HL-60/S4 treated with retinoic acid at 250 ng/mL for 4 days and 3 days (cell line): ENCODE measurements at regions not wholly inside any gene's neighbourhood (a gene's known extent, or its start where the extent isn't known, plus 50 kb on each side); places are given as distances from the start of the nearest gene placed in this dataset.
"Not testable (repeated sequence)": the region's sequence is repeated elsewhere in the genome, so short reads cannot be mapped to it uniquely, and the experiment has no call there.

Source experiments
- in situ Hi-C: fragments of 300-500 bp; cut with MboI; formaldehyde crosslinking; loops from 2 replicates; pipeline ENCODE4 v1.7.0; 2022; ENCODE audit warnings: low sequenced_read_pairs

- in situ Hi-C loops: no loop called here
These were observed 467.1 kb downstream of the SUCLG1 start for GRCh38 chr2:83991992-83992391.

GRCh38 chr2:83990636-83991035 is 468.4 kb downstream of the SUCLG1 start:
- in situ Hi-C loops: no loop called here

GRCh38 chr2:83976628-83977027 is 482.5 kb downstream of the SUCLG1 start:
- in situ Hi-C loops: not testable (repeated sequence)

DNA sequence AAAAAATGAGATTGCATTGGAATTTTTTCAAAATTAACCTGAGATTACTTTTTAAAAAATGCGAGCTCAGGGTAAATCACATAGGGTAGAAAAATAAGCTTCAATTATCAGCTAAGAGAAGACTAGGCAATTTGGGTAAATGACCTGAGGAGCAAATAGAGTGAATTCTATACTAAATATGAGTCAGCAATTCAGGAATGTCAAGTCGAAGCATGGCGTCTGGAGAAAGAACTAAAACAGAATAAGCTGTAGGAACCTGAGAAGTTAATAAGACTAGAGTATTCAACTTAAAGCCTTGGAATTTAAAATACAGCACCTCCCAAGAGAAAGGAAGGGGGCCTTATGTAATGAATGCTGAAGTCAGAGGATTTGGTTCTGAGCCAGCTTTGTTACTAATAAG is 487.0 kb downstream of the SUCLG1 start:
- in situ Hi-C loops: no loop called here

DNA sequence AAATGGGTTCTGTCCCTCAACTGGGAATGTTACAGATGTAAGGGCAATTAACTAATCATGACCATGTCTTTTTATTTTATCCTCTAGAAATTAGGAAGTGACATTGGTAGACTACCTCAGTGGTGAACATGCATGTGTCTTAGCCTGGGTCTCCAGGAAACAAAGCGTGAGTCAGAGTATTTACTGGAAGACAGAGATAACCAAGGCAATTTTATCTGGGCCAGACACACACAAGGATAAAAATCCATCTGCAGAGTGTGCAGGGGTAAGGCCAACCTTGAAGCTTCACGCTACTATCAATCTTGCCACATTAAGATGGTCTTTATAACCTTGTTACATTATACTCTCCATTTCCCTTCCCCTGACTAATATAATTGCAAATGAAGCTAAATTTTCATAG is 487.5 kb downstream of the SUCLG1 start:
- in situ Hi-C loops: no loop called here

DNA sequence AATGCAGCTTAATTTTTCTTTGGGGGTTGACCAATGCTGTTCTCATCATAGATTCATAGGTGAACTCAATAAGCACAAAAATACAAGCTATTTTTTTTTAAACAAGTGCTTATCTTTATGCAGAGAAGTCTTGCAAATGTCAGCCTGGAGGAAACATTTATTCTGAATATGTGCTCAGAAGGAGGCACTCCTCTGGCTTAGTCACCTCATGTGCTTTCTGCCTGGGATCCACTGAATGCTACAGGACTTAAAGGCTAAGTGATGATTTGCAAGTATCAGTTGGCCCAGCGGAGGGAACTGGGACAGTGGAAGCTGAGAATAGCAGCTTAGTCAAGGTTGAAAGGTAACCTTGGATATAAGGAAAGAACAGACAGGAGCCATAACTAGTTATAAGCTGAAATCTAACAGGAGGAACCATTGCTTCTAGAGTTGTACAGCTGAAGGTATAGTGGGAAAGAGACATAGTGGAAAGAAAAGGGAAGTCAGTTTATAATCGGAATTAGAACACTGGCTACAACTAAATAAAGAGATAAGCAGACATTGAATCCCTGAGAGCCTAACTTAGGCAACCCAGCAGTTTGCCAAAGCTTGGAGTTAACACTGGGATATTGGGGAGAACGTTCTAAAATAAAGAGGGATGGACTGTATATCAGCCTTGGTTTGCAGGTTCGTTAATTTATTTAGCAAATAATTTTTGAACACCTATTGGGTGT is 488.7 kb downstream of the SUCLG1 start:
- in situ Hi-C loops: no loop called here

- in situ Hi-C loops: no loop called here
These were observed 490.0 kb downstream of the SUCLG1 start for GRCh38 chr2:83969085-83969484.

GRCh38 chr2:83967854-83968253 is 491.2 kb downstream of the SUCLG1 start:
- in situ Hi-C loops: no loop called here

GRCh38 chr2:83966946-83967345 is 492.1 kb downstream of the SUCLG1 start:
- in situ Hi-C loops: not testable (repeated sequence)

DNA sequence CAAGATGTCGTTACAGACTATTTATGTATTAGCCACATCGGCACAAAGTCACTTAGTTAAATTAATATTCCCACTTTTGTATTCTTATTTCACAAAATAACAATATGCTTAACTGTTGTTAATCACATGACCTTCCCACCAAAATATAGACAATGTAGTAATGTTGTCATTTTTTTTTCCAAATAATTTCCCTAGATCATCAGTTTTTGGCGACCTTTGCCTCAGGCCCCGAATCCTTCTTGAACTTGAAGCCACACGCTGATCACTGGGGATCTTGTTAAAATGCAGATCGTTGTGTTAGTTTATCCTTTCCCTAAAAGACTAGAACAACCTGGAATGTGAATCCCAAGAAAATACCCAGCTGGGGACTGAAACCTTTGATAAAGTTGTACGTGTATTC is 497.6 kb downstream of the SUCLG1 start:
- in situ Hi-C loops: no loop called here

GRCh38 chr2:83960371-83960770 is 498.7 kb downstream of the SUCLG1 start:
- in situ Hi-C loops: no loop called here

DNA sequence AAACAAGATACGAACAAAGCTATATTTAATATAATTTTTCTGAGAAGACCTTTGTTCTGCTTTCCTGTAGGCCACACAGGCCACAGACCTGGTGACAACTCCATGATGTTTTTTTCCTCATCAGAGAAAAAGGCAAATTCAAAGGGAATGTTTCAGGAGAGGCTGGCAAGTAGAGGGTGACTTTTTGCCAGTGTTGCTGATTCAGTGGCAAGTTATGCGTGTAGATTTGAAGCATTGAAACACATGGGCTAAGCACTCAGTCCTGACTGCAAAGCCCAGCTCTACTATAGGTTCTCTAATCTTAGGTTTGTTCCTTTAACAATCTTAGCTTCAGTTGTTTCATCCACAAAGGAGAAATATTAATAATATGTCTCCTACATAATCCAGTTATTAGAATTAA is 499.8 kb downstream of the SUCLG1 start:
- in situ Hi-C loops: no loop called here

GRCh38 chr2:83956991-83957390 is 502.1 kb downstream of the SUCLG1 start:
- in situ Hi-C loops: no loop called here

- in situ Hi-C loops: no loop called here
These were observed 505.4 kb downstream of the SUCLG1 start for GRCh38 chr2:83953697-83954096.

DNA sequence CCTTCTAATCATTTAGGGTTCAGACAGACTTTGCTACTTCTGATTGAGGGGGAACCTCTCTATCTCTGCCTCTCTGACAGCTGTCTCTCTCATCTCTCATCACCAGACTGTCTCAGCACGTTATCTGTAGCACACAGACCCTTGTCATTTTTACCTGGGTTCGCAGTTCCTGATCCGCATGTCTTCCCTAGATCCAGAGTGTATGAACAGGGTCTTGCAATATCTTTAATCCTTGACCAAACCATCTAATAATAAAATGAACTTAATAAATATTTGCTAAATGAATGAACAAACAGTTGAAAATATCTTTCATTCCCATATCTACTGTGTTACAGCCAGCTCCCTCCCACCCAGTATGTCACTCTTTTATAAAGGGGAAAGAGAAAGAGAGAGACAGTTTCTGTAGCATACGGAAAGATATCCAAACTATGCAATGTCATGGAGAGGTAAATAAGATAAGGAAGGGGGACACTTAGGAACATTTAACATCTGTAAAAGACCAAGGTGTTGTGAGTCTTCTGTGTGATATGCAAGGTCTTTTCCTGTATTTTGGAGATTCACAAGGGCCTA is 507.6 kb downstream of the SUCLG1 start:
- in situ Hi-C loops: no loop called here

DNA sequence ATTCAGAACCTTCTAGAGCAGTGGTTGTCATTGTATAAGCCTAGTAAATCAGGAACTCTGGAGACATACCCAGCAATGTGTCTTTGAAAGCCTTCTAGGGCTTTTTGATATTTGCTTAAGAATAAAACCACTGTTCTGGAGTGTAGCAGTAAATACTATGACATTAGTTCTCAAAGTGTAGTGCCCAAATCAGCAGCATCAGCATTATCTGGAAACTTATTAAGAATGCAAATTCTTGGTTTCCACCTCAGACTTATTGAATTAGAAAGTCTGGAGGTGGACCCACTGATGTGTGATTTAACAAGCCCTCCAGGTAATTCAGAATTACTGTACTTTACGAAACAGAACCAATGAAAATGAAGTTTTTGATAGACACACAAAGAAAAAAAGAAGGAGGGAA is 509.7 kb downstream of the SUCLG1 start:
- in situ Hi-C loops: no loop called here

- in situ Hi-C loops: no loop called here
These were observed 514.9 kb downstream of the SUCLG1 start for GRCh38 chr2:83944191-83944590.

DNA sequence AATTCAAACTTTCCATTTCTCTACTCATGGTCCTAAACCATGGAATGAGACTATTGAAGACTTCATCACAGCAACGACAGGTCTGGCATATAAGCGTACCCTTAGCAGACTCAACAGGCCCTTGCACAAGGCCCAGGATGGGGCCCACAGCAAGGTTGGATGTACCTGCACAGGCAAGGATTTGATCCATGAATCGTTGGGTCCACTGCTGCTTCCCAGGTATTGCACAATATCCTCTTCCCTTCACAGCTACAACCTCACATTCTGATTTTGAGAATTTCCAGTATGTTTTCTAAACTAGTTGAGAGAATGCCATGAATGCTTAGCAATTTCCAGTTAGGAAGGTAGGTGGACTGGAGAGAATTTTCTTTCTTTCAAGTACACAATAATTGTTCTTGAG is 515.8 kb downstream of the SUCLG1 start:
- in situ Hi-C loops: no loop called here

GRCh38 chr2:83941886-83942285 is 517.2 kb downstream of the SUCLG1 start:
- in situ Hi-C loops: no loop called here

- in situ Hi-C loops: no loop called here
These were observed 525.3 kb downstream of the SUCLG1 start for GRCh38 chr2:83933749-83934148.

GRCh38 chr2:83923531-83923930 is 535.5 kb downstream of the SUCLG1 start:
- in situ Hi-C loops: no loop called here

- in situ Hi-C loops: no loop called here
These were observed 542.5 kb downstream of the SUCLG1 start for GRCh38 chr2:83916559-83916958.

DNA sequence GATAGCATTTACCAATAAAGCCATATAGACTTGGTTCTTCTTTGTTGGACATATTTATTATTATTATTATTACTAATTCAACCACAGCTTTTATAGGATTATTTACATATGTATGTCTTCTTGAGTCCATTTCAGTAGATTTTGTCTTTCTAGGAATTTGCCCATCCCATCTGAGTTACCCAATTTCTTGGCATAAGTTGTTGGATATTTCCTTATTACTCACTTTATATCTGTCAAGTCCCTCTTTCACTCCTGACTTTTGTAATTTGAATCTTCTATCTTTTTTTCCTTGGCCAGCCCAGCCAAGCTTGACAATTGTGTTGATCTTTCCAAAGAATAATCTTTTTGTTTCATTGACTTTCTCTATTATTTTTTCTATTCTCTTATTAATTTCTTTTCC is 543.7 kb downstream of the SUCLG1 start:
- in situ Hi-C loops: no loop called here
